H9 (cell line): ENCODE measurements at regions not wholly inside any gene's neighbourhood (a gene's known extent, or its start where the extent isn't known, plus 50 kb on each side); places are given as distances from the start of the nearest gene placed in this dataset.

Experiments
- DNase-seq: peaks from one replicate; pipeline ENCODE4 v3.0.0-alpha.2; 2017
- H2AFZ ChIP-seq: one replicate; pipeline ENCODE4 v1.6.1; 2013; ENCODE audit warnings: mild to moderate bottlenecking, low read length, control low read depth, moderate library complexity
- H2AK5ac ChIP-seq: 2 replicates; pipeline ENCODE4 v1.6.1; 2013; ENCODE audit warnings: low read length, control low read depth, mixed read lengths; ENCODE audit not compliant: insufficient read length
- H2BK120ac ChIP-seq: one replicate; pipeline ENCODE4 v1.6.1; 2013; ENCODE audit warnings: low read depth, mild to moderate bottlenecking, low read length, control low read depth, inconsistent platforms; ENCODE audit not compliant: poor library complexity, severe bottlenecking
- H2BK12ac ChIP-seq: 2 replicates; pipeline ENCODE4 v1.6.1; 2013; ENCODE audit warnings: low read length, control low read depth, mixed read lengths, low read depth; ENCODE audit not compliant: insufficient read length
- H2BK15ac ChIP-seq: 2 replicates; pipeline ENCODE4 v1.6.1; 2013; ENCODE audit warnings: low read depth, low read length, control low read depth
- H2BK20ac ChIP-seq: one replicate; pipeline ENCODE4 v1.6.1; 2013; ENCODE audit warnings: low read depth, mild to moderate bottlenecking, low read length, control low read depth, inconsistent platforms; ENCODE audit not compliant: poor library complexity, severe bottlenecking
- H2BK5ac ChIP-seq: 2 replicates; pipeline ENCODE4 v1.6.1; 2013; ENCODE audit warnings: low read length, control low read depth, mixed read lengths; ENCODE audit not compliant: insufficient read length
- H3K14ac ChIP-seq: 2 replicates; pipeline ENCODE4 v1.6.1; 2013; ENCODE audit warnings: low read length, control low read depth; ENCODE audit not compliant: insufficient read depth
- H3K18ac ChIP-seq: 2 replicates; pipeline ENCODE4 v1.6.1; 2013; ENCODE audit warnings: low read depth, mild to moderate bottlenecking, mixed read lengths, low read length, control low read depth; ENCODE audit not compliant: insufficient read length
- H3K23ac ChIP-seq: 2 replicates; pipeline ENCODE4 v1.6.1; 2013; ENCODE audit warnings: low read length, control low read depth, mixed read lengths, low read depth; ENCODE audit not compliant: insufficient read length
- H3K23me2 ChIP-seq: 2 replicates; pipeline ENCODE4 v1.6.1; 2013; ENCODE audit warnings: low read depth, mild to moderate bottlenecking, mixed read lengths, low read length, control low read depth; ENCODE audit not compliant: insufficient read length, poor library complexity, severe bottlenecking
- H3K27ac ChIP-seq: 2 replicates; pipeline ENCODE4 v1.5.1; 2013; ENCODE audit warnings: low read length, control low read depth, mixed read lengths, low read depth; ENCODE audit not compliant: insufficient read length
- H3K27me3 ChIP-seq: 2 replicates; pipeline ENCODE4 v1.6.1; 2013; ENCODE audit warnings: low read length, control low read depth, inconsistent platforms; ENCODE audit not compliant: insufficient read depth
- H3K4ac ChIP-seq: 2 replicates; pipeline ENCODE4 v1.6.1; 2013; ENCODE audit warnings: low read depth, mild to moderate bottlenecking, control low read depth, inconsistent platforms, low read length, moderate library complexity
- H3K4me1 ChIP-seq: 2 replicates; pipeline ENCODE4 v1.6.1; 2013; ENCODE audit warnings: low read length, control low read depth, inconsistent platforms; ENCODE audit not compliant: insufficient read depth
- H3K4me2 ChIP-seq: 2 replicates; pipeline ENCODE4 v1.6.1; 2013; ENCODE audit warnings: low read length, control low read depth, mixed read lengths; ENCODE audit not compliant: insufficient read length, insufficient read depth
- H3K56ac ChIP-seq: 2 replicates; pipeline ENCODE4 v1.6.1; 2013; ENCODE audit warnings: low read depth, mild to moderate bottlenecking, mixed read lengths, low read length, control low read depth; ENCODE audit not compliant: insufficient read length
- H3K79me1 ChIP-seq: 2 replicates; pipeline ENCODE4 v1.6.1; 2013; ENCODE audit warnings: low read depth, mild to moderate bottlenecking, moderate library complexity, low read length, control low read depth, inconsistent platforms; ENCODE audit not compliant: insufficient read depth, poor library complexity, severe bottlenecking
- H3K79me2 ChIP-seq: 2 replicates; pipeline ENCODE4 v1.6.1; 2013; ENCODE audit warnings: low read length, control low read depth, inconsistent platforms; ENCODE audit not compliant: insufficient read depth
- H3K9ac ChIP-seq: 2 replicates; pipeline ENCODE4 v1.6.1; 2013; ENCODE audit warnings: low read length, control low read depth, mixed read lengths; ENCODE audit not compliant: insufficient read length; ENCODE audit errors: extremely low read depth
- H3K9me3 ChIP-seq: one replicate; pipeline ENCODE4 v1.6.1; 2013; ENCODE audit warnings: low read depth, low read length, inconsistent platforms; ENCODE audit not compliant: control insufficient read depth
- H3T11ph ChIP-seq: one replicate; pipeline ENCODE4 v1.6.1; 2013; ENCODE audit warnings: mild to moderate bottlenecking, low read length, control low read depth, inconsistent platforms
- H4K20me1 ChIP-seq: one replicate; pipeline ENCODE4 v1.6.1; 2013; ENCODE audit not compliant: control insufficient read depth, insufficient read length, insufficient read depth
- H4K5ac ChIP-seq: 2 replicates; pipeline ENCODE4 v1.6.1; 2013; ENCODE audit warnings: low read depth, mild to moderate bottlenecking, mixed read lengths, low read length, control low read depth; ENCODE audit not compliant: insufficient read length
- H4K8ac ChIP-seq: replicated peaks from 2 replicates; pipeline ENCODE4 v1.6.1; 2013; ENCODE audit warnings: low read length, control low read depth, mixed read lengths, low read depth; ENCODE audit not compliant: insufficient read length
- H4K91ac ChIP-seq: 2 replicates; pipeline ENCODE4 v1.6.1; 2013; ENCODE audit warnings: low read depth, mild to moderate bottlenecking, moderate library complexity, mixed read lengths, low read length, control low read depth; ENCODE audit not compliant: insufficient read length
- H3K27ac Mint-ChIP-seq, 3 experiments: 2 replicates in 2 of 3; 3 replicates in 1 of 3; pipeline ENCODE4 v1.8.0; 2020 to 2021; ENCODE audit warnings: mixed read lengths in 3 of 3, mild to moderate bottlenecking in 1 of 3, moderate library complexity in 1 of 3
- H3K27me3 Mint-ChIP-seq: 2 replicates; pipeline ENCODE4 v1.8.0; 2021; ENCODE audit warnings: low read depth, mild to moderate bottlenecking, moderate library complexity, mixed read lengths
- H3K36me3 Mint-ChIP-seq, 3 experiments: 2 replicates in 2 of 3; 3 replicates in 1 of 3; pipeline ENCODE4 v1.8.0; 2020 to 2021; ENCODE audit warnings: low read depth in 3 of 3, mixed read lengths in 3 of 3; ENCODE audit not compliant: insufficient read depth in 1 of 3
- H3K4me1 Mint-ChIP-seq, 2 experiments: 2 replicates each; pipeline ENCODE4 v1.8.0; 2020; ENCODE audit warnings: mixed read lengths in 2 of 2
- H3K4me3 Mint-ChIP-seq, 2 experiments: 2 replicates in 1 of 2; 3 replicates in 1 of 2; pipeline ENCODE4 v1.8.0; 2020 to 2021; ENCODE audit warnings: mild to moderate bottlenecking in 2 of 2, mixed read lengths in 2 of 2, moderate library complexity in 1 of 2
- H3K9me3 Mint-ChIP-seq, 2 experiments: 2 replicates in 1 of 2; 3 replicates in 1 of 2; pipeline ENCODE4 v1.8.0; 2020; ENCODE audit warnings: mild to moderate bottlenecking in 2 of 2, mixed read lengths in 2 of 2, moderate library complexity in 1 of 2
- CTCF ChIP-seq: fragments of 200-600 bp; sonication (generic); conservative IDR thresholded peaks from 3 replicates; pipeline ENCODE4 v1.8.0; 2021; ENCODE audit warnings: antibody characterized with exemption, mild to moderate bottlenecking
- WGBS: extraction: QIAGEN DNeasy Blood & Tissue Kit; methylation state at CpG from one replicate; pipeline ENCODE4 v1.1.7; 2013; ENCODE audit warnings: missing lambda C conversion rate, low lambda C conversion rate, mixed read lengths; ENCODE audit not compliant: insufficient read length; ENCODE audit errors: extremely low coverage; 5-methylcytosine and 5-hydroxymethylcytosine counted together

GRCh38 chr11:71197096-71197495, 55.3 kb downstream of the SHANK2 start:
- H3K36me3 Mint-ChIP-seq: peaks cover 2 to 11% (median 7%) of the 10 kb centered on the region in 3 experiments; a peak in 5 of 7 replicates
- Histone ChIP-seq H3K14ac (no peak overlapping the region), H3K23me2 (no peaks in the 10 kb centered on the region), H4K20me1 (peaks cover 3% of the 10 kb centered on the region), H3K79me2 (peaks cover 8% of the 10 kb centered on the region; the same call in 1 of the 2 replicates), H3T11ph (no peak overlapping the region), H3K18ac (no peak overlapping the region), H3K56ac (no peak overlapping the region), H3K9ac (no peak overlapping the region), H4K8ac (no peak overlapping the region), H3K4ac (no peak overlapping the region), H3K23ac (no peak overlapping the region), H3K4me1 (peaks cover 2% of the 10 kb centered on the region; the same call in 1 of the 2 replicates), H2AFZ (no peak overlapping the region), H3K4me2 (no peak overlapping the region), H2BK12ac (no peak overlapping the region), H3K9me3 (no peaks in the 10 kb centered on the region), H3K79me1 (no peaks in the 10 kb centered on the region), H3K27ac (no peak overlapping the region), H2BK15ac (no peak overlapping the region), H4K5ac (no peak overlapping the region), H4K91ac (no peak overlapping the region), H2BK20ac (no peak overlapping the region), H2BK5ac (no peak overlapping the region), H3K27me3 (no peaks in the 10 kb centered on the region), H2BK120ac (no peak overlapping the region), H2AK5ac (no peak overlapping the region)
- no peak overlapping the region for H3K4me3 Mint-ChIP-seq
- no peak overlapping the region; a peak in 1 of 7 replicates for H3K27ac Mint-ChIP-seq
- DNase-seq: no peak
- H3K27me3 Mint-ChIP-seq: no peaks in the 10 kb centered on the region
- no CpG with 5 or more reads among the region's 5 CpGs for WGBS
- TF ChIP-seq CTCF: no peak
- H3K9me3 Mint-ChIP-seq: no peaks in the 10 kb centered on the region
- peaks cover 6 to 10% of the 10 kb centered on the region in 2 experiments; a peak in 3 of 4 replicates for H3K4me1 Mint-ChIP-seq
